Trophoblast cell (in vitro differentiated cells and primary cell): ENCODE measurements at regions not wholly inside any gene's neighbourhood (a gene's known extent, or its start where the extent isn't known, plus 50 kb on each side); places are given as distances from the start of the nearest gene placed in this dataset.

Experiments used
- DNase-seq, 2 donors: peaks; one replicate each; pipeline ENCODE4 v3.0.0-alpha.2; 2016
- H2AFZ ChIP-seq: 2 replicates; pipeline ENCODE4 v1.6.1; 2013; ENCODE audit warnings: low read length, moderate library complexity, mild to moderate bottlenecking; ENCODE audit not compliant: insufficient read depth, poor library complexity
- H2AK5ac ChIP-seq: 2 replicates; pipeline ENCODE4 v1.6.1; 2013; ENCODE audit warnings: mild to moderate bottlenecking, low read length
- H2BK120ac ChIP-seq: 2 replicates; pipeline ENCODE4 v1.6.1; 2013; ENCODE audit warnings: low read length, mild to moderate bottlenecking, moderate library complexity; ENCODE audit not compliant: insufficient read depth, poor library complexity
- H2BK12ac ChIP-seq: 2 replicates; pipeline ENCODE4 v1.6.1; 2013; ENCODE audit warnings: mild to moderate bottlenecking, low read length, moderate library complexity
- H2BK5ac ChIP-seq: 2 replicates; pipeline ENCODE4 v1.6.1; 2013; ENCODE audit warnings: low read length, low read depth, moderate library complexity, mild to moderate bottlenecking; ENCODE audit not compliant: poor library complexity
- H3K14ac ChIP-seq: 2 replicates; pipeline ENCODE4 v1.6.1; 2013; ENCODE audit warnings: mild to moderate bottlenecking, low read length
- H3K18ac ChIP-seq: 2 replicates; pipeline ENCODE4 v1.6.1; 2013; ENCODE audit warnings: mild to moderate bottlenecking, low read length
- H3K23ac ChIP-seq: 2 replicates; pipeline ENCODE4 v1.6.1; 2013; ENCODE audit warnings: low read length
- H3K27ac ChIP-seq: 2 replicates; pipeline ENCODE4 v1.5.1; 2013; ENCODE audit warnings: low read depth, mild to moderate bottlenecking, inconsistent platforms, low read length, moderate library complexity
- H3K27me3 ChIP-seq: 2 replicates; pipeline ENCODE4 v1.6.1; 2013; ENCODE audit warnings: inconsistent platforms, mild to moderate bottlenecking, low read length, moderate library complexity; ENCODE audit not compliant: insufficient read depth
- H3K36me3 ChIP-seq, 2 experiments: 1 replicate in 1 of 2; 2 replicates in 1 of 2; pipeline ENCODE4 v1.6.1; 2013; ENCODE audit warnings: low read length in 2 of 2, mild to moderate bottlenecking in 2 of 2, moderate library complexity in 1 of 2; ENCODE audit not compliant: insufficient read depth in 2 of 2, control insufficient read depth in 1 of 2
- H3K4ac ChIP-seq: 2 replicates; pipeline ENCODE4 v1.6.1; 2013; ENCODE audit warnings: low read depth, mild to moderate bottlenecking, low read length, moderate library complexity
- H3K4me1 ChIP-seq, 2 experiments: 1 replicate in 1 of 2; 2 replicates in 1 of 2; pipeline ENCODE4 v1.6.1; 2013; ENCODE audit warnings: low read length in 2 of 2, mild to moderate bottlenecking in 2 of 2, moderate library complexity in 1 of 2; ENCODE audit not compliant: insufficient read depth in 2 of 2, control insufficient read depth in 1 of 2
- H3K4me2 ChIP-seq: 2 replicates; pipeline ENCODE4 v1.6.1; 2013; ENCODE audit warnings: inconsistent platforms, mild to moderate bottlenecking, low read length, moderate library complexity
- H3K4me3 ChIP-seq: 2 replicates; pipeline ENCODE4 v1.5.1; 2013; ENCODE audit warnings: mild to moderate bottlenecking, low read depth, low read length, inconsistent platforms
- H3K79me1 ChIP-seq: one replicate; pipeline ENCODE4 v1.6.1; 2013; ENCODE audit warnings: low read length
- H3K79me2 ChIP-seq: 2 replicates; pipeline ENCODE4 v1.6.1; 2013; ENCODE audit warnings: low read length, mild to moderate bottlenecking; ENCODE audit not compliant: control insufficient read depth, insufficient read depth, poor library complexity
- H3K9ac ChIP-seq: 2 replicates; pipeline ENCODE4 v1.6.1; 2013; ENCODE audit warnings: mild to moderate bottlenecking, low read length
- H3K9me3 ChIP-seq: 2 replicates; pipeline ENCODE4 v1.6.1; 2013; ENCODE audit warnings: low read depth, mild to moderate bottlenecking, control low read depth, inconsistent platforms, low read length; ENCODE audit not compliant: insufficient read depth
- H4K12ac ChIP-seq: 2 replicates; pipeline ENCODE4 v1.6.1; 2013; ENCODE audit warnings: low read depth, mild to moderate bottlenecking, low read length, moderate library complexity
- H4K8ac ChIP-seq: 2 replicates; pipeline ENCODE4 v1.6.1; 2013; ENCODE audit warnings: low read depth, mild to moderate bottlenecking, low read length, moderate library complexity
- H4K91ac ChIP-seq: one replicate; pipeline ENCODE4 v1.6.1; 2013; ENCODE audit warnings: low read depth, mild to moderate bottlenecking, low read length, moderate library complexity
- WGBS: extraction: QIAGEN DNeasy Blood & Tissue Kit; methylation state at CpG from one replicate; pipeline ENCODE4 v1.1.7; 2013; ENCODE audit warnings: missing lambda C conversion rate; ENCODE audit not compliant: insufficient read length, insufficient coverage; ENCODE audit errors: extremely low coverage; 5-methylcytosine and 5-hydroxymethylcytosine counted together

DNA sequence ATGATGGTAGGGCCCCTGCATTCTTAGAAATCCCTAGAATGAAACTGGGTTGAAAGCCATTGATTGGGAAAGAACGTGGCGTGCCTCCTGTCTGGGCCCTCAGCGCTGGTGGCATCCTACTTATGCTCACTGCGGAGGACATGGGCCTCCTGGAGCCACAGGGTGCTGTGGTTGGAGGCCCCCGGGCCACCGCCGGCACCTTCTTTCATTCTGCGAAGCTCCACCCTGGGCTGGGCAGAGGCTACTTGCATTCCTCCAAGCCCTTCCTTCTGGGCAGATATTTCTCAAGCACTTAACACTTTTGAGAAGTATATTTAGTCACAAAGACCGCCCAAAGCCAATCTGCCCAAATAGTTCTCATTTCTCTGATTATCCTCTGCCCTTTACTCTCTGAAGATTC lies 311.9 kb downstream of the MYCN start:
- Histone ChIP-seq H3K79me2 (no peaks in the 10 kb centered on the region), H3K27me3 (no peaks in the 10 kb centered on the region), H3K9me3 (no peaks in the 10 kb centered on the region), H3K79me1 (peaks cover 1% of the 10 kb centered on the region), H3K4ac (no peak overlapping the region), H3K18ac (no peak overlapping the region), H3K4me1 (peaks cover 9 to 14% of the 10 kb centered on the region in 2 experiments), H4K8ac (no peak overlapping the region), H2AK5ac (no peak overlapping the region), H3K4me2 (no peak overlapping the region), H3K36me3 (no peaks in the 10 kb centered on the region), H3K4me3 (no peak overlapping the region), H3K23ac (no peak overlapping the region), H4K12ac (no peak overlapping the region), H2BK12ac (no peak overlapping the region), H2AFZ (no peak overlapping the region), H4K91ac (no peak overlapping the region), H3K27ac (no peak overlapping the region), H2BK120ac (no peak overlapping the region), H2BK5ac (no peak overlapping the region), H3K14ac (no peak overlapping the region), H3K9ac (no peak overlapping the region)
- WGBS: no CpG with 5 or more reads among the region's 9 CpGs
- DNase-seq: peak; percentile 99 to 100

GRCh38 chr2:16251511-16252225 lies 311.3 kb downstream of the MYCN start:
- Histone ChIP-seq H3K4me3 (no peak overlapping the region), H2AFZ (no peak overlapping the region), H3K18ac (no peak overlapping the region), H2BK120ac (no peak overlapping the region), H4K12ac (no peak overlapping the region), H3K4ac (no peak overlapping the region), H3K4me1 (peaks cover 9 to 14% of the 10 kb centered on the region in 2 experiments), H2BK12ac (no peak overlapping the region), H2AK5ac (no peak overlapping the region), H3K9ac (no peak overlapping the region), H2BK5ac (no peak overlapping the region), H3K79me2 (no peaks in the 10 kb centered on the region), H4K8ac (no peak overlapping the region), H3K23ac (no peak overlapping the region), H3K4me2 (no peak overlapping the region), H3K27me3 (no peaks in the 10 kb centered on the region), H3K9me3 (no peaks in the 10 kb centered on the region), H3K36me3 (no peaks in the 10 kb centered on the region), H4K91ac (no peak overlapping the region), H3K14ac (no peak overlapping the region), H3K27ac (no peak overlapping the region), H3K79me1 (peaks cover 1% of the 10 kb centered on the region)
- no CpG with 5 or more reads among the region's 8 CpGs for WGBS
- DNase-seq: no peak

- Histone ChIP-seq H2BK5ac (no peak overlapping the region), H3K9ac (no peak overlapping the region), H2AK5ac (no peak overlapping the region), H3K23ac (no peak overlapping the region), H3K79me1 (peaks cover 1% of the 10 kb centered on the region), H3K18ac (no peak overlapping the region), H2BK12ac (no peak overlapping the region), H3K4ac (no peak overlapping the region), H4K91ac (no peak overlapping the region), H3K4me1 (peaks cover 9 to 14% of the 10 kb centered on the region in 2 experiments), H3K79me2 (no peaks in the 10 kb centered on the region), H3K9me3 (no peaks in the 10 kb centered on the region), H3K27ac (no peak overlapping the region), H3K27me3 (no peaks in the 10 kb centered on the region), H2BK120ac (no peak overlapping the region), H4K12ac (no peak overlapping the region), H3K14ac (no peak overlapping the region), H2AFZ (no peak overlapping the region), H3K4me2 (no peak overlapping the region), H3K4me3 (no peak overlapping the region), H3K36me3 (no peaks in the 10 kb centered on the region), H4K8ac (no peak overlapping the region)
- no CpG with 5 or more reads among the region's 5 CpGs for WGBS
- DNase-seq: peak; percentile 30 to 36
Measured at GRCh38 chr2:16250886-16251285, 310.5 kb downstream of the MYCN start.

- H3K27ac ChIP-seq: no peak overlapping the region
- no peak overlapping the region for H2AK5ac ChIP-seq
- no peak overlapping the region for H4K8ac ChIP-seq
- H3K4me2 ChIP-seq: no peak overlapping the region
- H3K4me1 ChIP-seq: peaks cover 9 to 17% of the 10 kb centered on the region in 2 experiments
- peak overlapping the region; percentile 24 for H3K23ac ChIP-seq
- H3K18ac ChIP-seq: no peak overlapping the region
- no peaks in the 10 kb centered on the region for H3K36me3 ChIP-seq
- no peaks in the 10 kb centered on the region for H3K79me2 ChIP-seq
- no peak overlapping the region for H2AFZ ChIP-seq
- H2BK12ac ChIP-seq: no peak overlapping the region
- no CpG with 5 or more reads among the region's 8 CpGs for WGBS
- no peak overlapping the region for H3K14ac ChIP-seq
- no peak for DNase-seq
- H2BK5ac ChIP-seq: no peak overlapping the region
- no peak overlapping the region for H2BK120ac ChIP-seq
- H3K4me3 ChIP-seq: no peak overlapping the region
- H3K79me1 ChIP-seq: peaks cover 1% of the 10 kb centered on the region
- no peaks in the 10 kb centered on the region for H3K27me3 ChIP-seq
- H4K12ac ChIP-seq: no peak overlapping the region
- no peaks in the 10 kb centered on the region for H3K9me3 ChIP-seq
- H3K4ac ChIP-seq: no peak overlapping the region
- H4K91ac ChIP-seq: no peak overlapping the region
- no peak overlapping the region for H3K9ac ChIP-seq
Measured at GRCh38 chr2:16250466-16250865, 310.1 kb downstream of the MYCN start.
